Heart right ventricle (tissue), 16 donors: ENCODE measurements at regions not wholly inside any gene's neighbourhood (a gene's known extent, or its start where the extent isn't known, plus 50 kb on each side); places are given as distances from the start of the nearest gene placed in this dataset.
"Not testable (repeated sequence)": the region's sequence is repeated elsewhere in the genome, so short reads cannot be mapped to it uniquely, and the experiment has no call there.

Experiments used
- ATAC-seq, 8 donors: fragments of 200-7000 bp; cut with Tn5 transposase; one replicate each; pipeline ENCODE4 v1.9.1; 2020; ENCODE audit warnings: mild to moderate bottlenecking in 8 of 8, moderate library complexity in 8 of 8, moderate number of reproducible peaks in 1 of 8
- DNase-seq, 2 donors: peaks; one replicate each; pipeline ENCODE4 v3.0.0-alpha.2; 2020
- H3K27ac ChIP-seq, 10 donors: fragments of 200-600 bp; sonication (generic) in 2 of 10; one replicate each; pipeline versions ENCODE4 v1.5.0 to v1.8.0; 2020 to 2022; ENCODE audit warnings: mild to moderate bottlenecking in 3 of 10
- H3K27me3 ChIP-seq, 7 donors: fragments of 200-600 bp; one replicate each; pipeline ENCODE4 v1.8.0; 2021 to 2022; ENCODE audit warnings: mild to moderate bottlenecking in 2 of 7
- H3K36me3 ChIP-seq, 9 donors: fragments of 200-600 bp; sonication (generic) in 1 of 9; one replicate each; pipeline versions ENCODE4 v1.5.0 to v1.8.0; 2020 to 2022; ENCODE audit warnings: mild to moderate bottlenecking in 2 of 9
- H3K4me1 ChIP-seq, 9 donors: fragments of 200-600 bp; sonication (generic) in 1 of 9; one replicate each; pipeline versions ENCODE4 v1.5.0 to v1.8.0; 2020 to 2022; ENCODE audit warnings: mild to moderate bottlenecking in 4 of 9
- H3K4me3 ChIP-seq, 10 donors: fragments of 200-600 bp; sonication (generic) in 2 of 10; one replicate each; pipeline versions ENCODE4 v1.5.0 to v1.8.0; 2020 to 2022; ENCODE audit warnings: mild to moderate bottlenecking in 7 of 10, moderate library complexity in 2 of 10
- H3K9me3 ChIP-seq, 11 donors: fragments of 200-600 bp in 10 of 11; sonication (generic) in 2 of 11; one replicate each; pipeline versions ENCODE4 v1.5.0 to v1.8.0; 2013 to 2022; ENCODE audit warnings: mild to moderate bottlenecking in 2 of 11, control low read depth in 1 of 11, moderate library complexity in 1 of 11
- WGBS, 2 donors: extraction: QIAGEN DNeasy Blood & Tissue Kit; methylation state at CpG; one replicate each; pipeline ENCODE4 v1.1.7; 2013; ENCODE audit warnings: inconsistent platforms in 1 of 2; 5-methylcytosine and 5-hydroxymethylcytosine counted together
- intact Hi-C, 10 donors: fragments of 100-400 bp; cut with DNase I; formaldehyde crosslinking; loops; one replicate each; pipeline versions ENCODE4 v1.11.1 to v1.14.2; 2022
- TF ChIP-seq, protein P1 (sequence below), 9 donors: fragments of 200-600 bp; sonication (generic) in 2 of 9; IDR thresholded peaks; one replicate each; pipeline versions ENCODE4 v1.5.0 to v1.8.0; 2021 to 2022; ENCODE audit warnings: antibody characterized with exemption in 9 of 9, mild to moderate bottlenecking in 5 of 9, moderate library complexity in 1 of 9
- donor health status: Arrhythmogenic right ventricular cardiomyopathy.
- donor health status: ischemic (EF 13 %, LVEDD 7.1; RV severe dilation, severe dysfunction).
- donor health status: healthy with polysubstance abuse.
- donor health status: DM: no; HTN: yes; CAD: no.
- donor health status: DM: no; HTN: no; CAD: no.
- donor health status: ischemic (EF 25% LVEDD 6.9; RV normal size, moderate dysfunction).
- donor health status: ischemic (EF 25% LVEDD 5.7; RV mildly dilated, moderate dysfunction).
- donor health status: healthy.
- donor health status: DM: yes; HTN: yes; CAD: no.
- donor health status: Ischemic cardiomyopathy.
- donor health status: ischemic (EF 35%, LVEDD 5.7; RV mildly dilated, moderate dysfunction).
- donor health status: nonischemic (EF 11% LVEDD 7.7; RV severe dilation, severe dysfunction).
- donor health status: DM: yes; HTN: yes; CAD: no.
- donor health status: PGD.
- donor health status: ischemic (EF 29% LVEDD 5.4; RV normal size, mild dysfunction).
- donor health status: nonischemic (EF 23%, LVEDD 6.1; RV moderate dilation, normal function).

- TF ChIP-seq, protein P1, sequence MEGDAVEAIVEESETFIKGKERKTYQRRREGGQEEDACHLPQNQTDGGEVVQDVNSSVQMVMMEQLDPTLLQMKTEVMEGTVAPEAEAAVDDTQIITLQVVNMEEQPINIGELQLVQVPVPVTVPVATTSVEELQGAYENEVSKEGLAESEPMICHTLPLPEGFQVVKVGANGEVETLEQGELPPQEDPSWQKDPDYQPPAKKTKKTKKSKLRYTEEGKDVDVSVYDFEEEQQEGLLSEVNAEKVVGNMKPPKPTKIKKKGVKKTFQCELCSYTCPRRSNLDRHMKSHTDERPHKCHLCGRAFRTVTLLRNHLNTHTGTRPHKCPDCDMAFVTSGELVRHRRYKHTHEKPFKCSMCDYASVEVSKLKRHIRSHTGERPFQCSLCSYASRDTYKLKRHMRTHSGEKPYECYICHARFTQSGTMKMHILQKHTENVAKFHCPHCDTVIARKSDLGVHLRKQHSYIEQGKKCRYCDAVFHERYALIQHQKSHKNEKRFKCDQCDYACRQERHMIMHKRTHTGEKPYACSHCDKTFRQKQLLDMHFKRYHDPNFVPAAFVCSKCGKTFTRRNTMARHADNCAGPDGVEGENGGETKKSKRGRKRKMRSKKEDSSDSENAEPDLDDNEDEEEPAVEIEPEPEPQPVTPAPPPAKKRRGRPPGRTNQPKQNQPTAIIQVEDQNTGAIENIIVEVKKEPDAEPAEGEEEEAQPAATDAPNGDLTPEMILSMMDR (IDR thresholded peaks at IDR 0.05) = no peak
- Histone ChIP-seq H3K27me3 (no peaks in the 10 kb centered on the region), H3K27ac (peak overlapping the region in 9 of 10 donors; percentile 47 to 88 (median 82)), H3K36me3 (no peaks in the 10 kb centered on the region), H3K4me3 (no peak overlapping the region), H3K4me1 (peaks cover 13 to 36% (median 27%) of the 10 kb centered on the region in 9 donors), H3K9me3 (peaks cover 0 to 3% (median 0%) of the 10 kb centered on the region in 11 donors)
- ATAC-seq = peak in 2 of 8 donors; percentile 8 to 11
- 85% methylated on average over 8 of the region's 8 CpGs for WGBS, 2 donors
- DNase-seq = no peak
- intact Hi-C loops = loop anchor here in 4 of 10 donors (1.0 to 10.0 kb wide), 4 partner anchors 25 to 167 kb away; no protein-coding TSS in a partner anchor
These were observed 137.6 kb downstream of the COPRS start for GRCh38 chr17:31721291-31722025.

DNA sequence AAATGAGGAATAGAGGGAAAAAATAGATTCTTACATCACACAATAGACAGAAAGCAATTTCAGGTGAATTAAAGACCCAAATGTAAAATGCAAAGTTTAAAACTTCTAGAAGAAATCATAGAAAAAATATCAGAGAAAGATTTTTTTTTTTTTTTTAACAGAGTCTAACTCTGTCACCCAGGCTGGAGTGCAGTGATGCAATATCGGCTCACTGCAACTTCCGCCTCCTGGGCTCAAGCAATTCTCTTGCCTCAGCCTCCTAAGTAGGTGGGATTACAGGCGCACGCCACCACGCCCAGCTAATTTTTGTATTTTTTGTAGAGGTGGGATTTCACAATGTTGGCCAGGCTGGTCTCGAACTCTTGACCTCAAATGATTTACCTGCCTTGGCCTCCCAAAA, 141.8 kb downstream of the COPRS start:
- H3K4me3 ChIP-seq, ATAC-seq, intact Hi-C loops, H3K36me3 ChIP-seq, H3K9me3 ChIP-seq, H3K27ac ChIP-seq, DNase-seq, H3K27me3 ChIP-seq: not testable (repeated sequence)
- 90 to 97% methylated on average over 6 of the region's 6 CpGs for WGBS, 2 donors
- H3K4me1 ChIP-seq = peaks cover 6 to 20% (median 12%) of the 10 kb centered on the region in 9 donors

DNA sequence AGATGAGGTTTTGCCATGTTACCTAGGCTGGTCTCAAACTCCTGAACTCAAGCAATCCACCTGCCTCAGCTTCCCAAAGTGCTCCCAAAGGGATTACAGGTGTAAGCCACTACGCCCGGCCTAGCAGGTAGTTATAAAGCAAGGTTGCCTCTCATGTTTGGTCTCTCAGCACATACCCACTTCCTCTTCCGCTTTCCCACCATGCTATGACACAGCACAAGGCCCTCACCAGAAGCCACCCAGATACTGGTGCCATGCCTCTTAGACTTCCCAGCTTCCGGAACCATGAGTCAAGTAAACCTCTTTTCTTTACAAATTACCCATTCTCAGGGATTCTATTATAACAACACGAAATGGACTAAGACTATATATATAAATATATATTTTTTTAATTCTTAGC, 143.6 kb downstream of the COPRS start:
- H3K27me3 ChIP-seq = no peaks in the 10 kb centered on the region
- 92 to 95% methylated on average over 5 of the region's 5 CpGs for WGBS, 2 donors
- intact Hi-C loops = no loop called here
- no peak overlapping the region for H3K4me3 ChIP-seq
- no peaks in the 10 kb centered on the region for H3K36me3 ChIP-seq
- peaks cover 0 to 8% (median 0%) of the 10 kb centered on the region in 9 donors for H3K4me1 ChIP-seq
- TF ChIP-seq, protein P1 (IDR thresholded peaks at IDR 0.05) = no peak
- H3K9me3 ChIP-seq = no peaks in the 10 kb centered on the region
- DNase-seq = no peak
- no peak for ATAC-seq
- peak overlapping the region in 1 of 10 donors; percentile 28 for H3K27ac ChIP-seq

DNA sequence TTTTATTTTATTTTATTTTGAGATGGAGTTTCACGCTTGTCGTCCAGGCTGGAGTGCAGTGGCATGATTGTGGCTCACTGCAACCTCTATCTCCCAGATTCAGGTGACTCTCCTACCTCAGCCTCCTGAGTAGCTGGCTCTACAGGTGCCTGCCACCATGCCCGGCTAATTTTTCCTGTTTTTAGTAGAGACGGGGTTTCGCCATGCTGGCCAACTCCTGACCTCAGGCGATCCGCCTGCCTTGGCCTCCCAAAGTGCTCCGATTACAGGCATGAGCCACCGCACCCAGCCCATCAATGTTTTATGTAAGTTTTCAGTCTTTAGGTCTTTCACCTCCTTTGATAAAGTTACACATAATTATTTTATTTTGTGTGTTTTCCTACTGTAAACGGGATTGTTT, 154.6 kb downstream of the COPRS start:
- no peaks in the 10 kb centered on the region for H3K36me3 ChIP-seq
- intact Hi-C loops = loop anchor here in 1 of 10 donors (5.0 kb wide), 1 partner anchor 267 kb away; no protein-coding TSS in a partner anchor
- ATAC-seq (no peak), DNase-seq (no peak)
- no peak overlapping the region for H3K27ac ChIP-seq
- no peaks in the 10 kb centered on the region for H3K27me3 ChIP-seq
- TF ChIP-seq, protein P1 (IDR thresholded peaks at IDR 0.05) = no peak
- H3K4me1 ChIP-seq = no peaks in the 10 kb centered on the region
- no peak overlapping the region for H3K4me3 ChIP-seq
- 82 to 84% methylated on average over 10 of the region's 10 CpGs for WGBS, 2 donors
- H3K9me3 ChIP-seq = peaks cover 0 to 10% (median 0%) of the 10 kb centered on the region in 11 donors

- WGBS, 2 donors = 85 to 90% methylated on average over 3 of the region's 3 CpGs
- Histone ChIP-seq H3K36me3 (no peaks in the 10 kb centered on the region), H3K4me3 (no peak overlapping the region), H3K27me3 (no peaks in the 10 kb centered on the region), H3K27ac (no peak overlapping the region), H3K9me3 (peaks cover 0 to 23% (median 0%) of the 10 kb centered on the region in 11 donors), H3K4me1 (peaks cover 0 to 9% (median 6%) of the 10 kb centered on the region in 9 donors)
- DNase-seq = no peak
- intact Hi-C loops = loop anchor here in 1 of 10 donors (5.0 kb wide), 1 partner anchor 265 kb away; no protein-coding TSS in a partner anchor
- no peak for ATAC-seq
- TF ChIP-seq, protein P1 (IDR thresholded peaks at IDR 0.05) = no peak
These were observed 157.0 kb downstream of the COPRS start for GRCh38 chr17:31702041-31702440.
